NK-92 (cell line): ENCODE measurements at regions not wholly inside any gene's neighbourhood (a gene's known extent, or its start where the extent isn't known, plus 50 kb on each side); places are given as distances from the start of the nearest gene placed in this dataset.

Experiments used
- DNase-seq: peaks from one replicate; lab custom pipeline; 2025; ENCODE audit not compliant: unreplicated experiment; lab: John Stamatoyannopoulos, UW

DNA sequence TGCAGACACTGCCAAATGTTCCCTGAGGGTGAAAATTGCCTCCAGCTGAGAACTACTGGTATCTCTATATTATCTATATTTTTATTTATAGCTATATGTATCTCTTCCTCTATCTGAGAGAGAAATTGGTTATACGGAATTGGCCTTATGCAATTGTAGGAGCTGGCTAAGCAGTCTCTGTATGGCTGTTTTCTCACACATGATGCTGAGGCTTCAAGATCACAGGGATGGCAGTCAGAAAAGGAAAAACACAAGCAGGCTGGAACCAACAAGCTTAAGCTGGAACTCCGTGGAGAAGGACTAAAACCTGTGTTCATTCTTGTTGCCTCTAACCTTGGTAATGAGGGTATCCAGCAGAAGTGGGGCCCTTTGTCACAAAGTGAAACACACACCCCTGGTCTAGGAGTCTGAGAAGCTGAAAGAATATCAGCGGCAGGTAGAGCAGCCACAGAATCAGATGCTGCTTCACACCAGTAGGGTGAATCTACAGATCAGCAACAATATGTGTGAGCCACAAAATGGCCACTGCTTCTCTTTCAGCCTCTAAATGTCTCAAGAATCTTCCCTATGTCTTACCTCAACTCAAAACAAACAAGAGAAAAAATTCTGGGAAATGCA, 166.5 kb upstream of the PPP1R2C start:
- DNase-seq: no peak

- DNase-seq: no peak
These were observed 168.7 kb upstream of the PPP1R2C start for GRCh38 chrX:42946544-42947194.

- DNase-seq: no peak
These were observed 171.0 kb upstream of the PPP1R2C start for GRCh38 chrX:42948723-42949657.

DNA sequence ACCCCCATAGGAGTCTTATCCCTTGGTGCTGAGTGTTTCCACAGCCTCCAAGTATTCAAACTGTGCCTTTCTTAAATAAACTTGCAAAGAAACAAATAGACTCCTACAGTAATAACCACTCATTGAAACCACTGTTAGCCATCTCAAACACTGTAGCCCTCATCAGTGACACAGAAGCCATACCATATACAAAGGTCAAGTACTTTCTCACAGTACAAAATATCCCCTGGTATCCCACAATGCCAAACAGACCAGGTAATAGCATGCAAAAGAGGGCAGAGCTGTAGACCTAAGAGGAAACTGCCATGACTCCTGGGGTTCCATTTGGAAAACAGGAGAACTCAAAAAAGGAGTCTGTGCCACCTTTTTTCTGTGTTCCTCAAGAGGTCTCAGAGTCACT, 173.8 kb upstream of the PPP1R2C start:
- DNase-seq: no peak

DNA sequence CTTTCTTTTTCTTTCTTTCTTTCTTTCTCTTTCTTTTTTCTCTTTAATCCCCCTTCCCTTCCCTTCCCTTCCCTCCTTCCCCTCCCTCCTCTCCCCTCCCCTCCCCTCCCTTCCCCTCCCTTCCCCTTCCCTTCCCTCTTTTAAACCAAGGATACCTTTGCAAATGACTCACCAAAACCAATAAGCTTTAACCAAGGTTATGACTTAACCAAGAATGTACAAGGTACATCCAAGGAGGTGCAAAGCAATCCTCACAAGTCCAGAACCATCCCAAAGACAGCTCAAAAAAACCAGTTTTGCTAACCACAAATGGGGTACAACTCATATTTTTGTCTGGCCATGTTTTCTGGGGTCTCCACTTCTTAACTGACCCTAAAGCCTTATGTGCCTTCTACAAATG, 174.7 kb upstream of the PPP1R2C start:
- no peak for DNase-seq

- no peak for DNase-seq
These were observed 176.9 kb upstream of the PPP1R2C start for GRCh38 chrX:42954880-42955279.

- no peak for DNase-seq
These were observed 177.4 kb upstream of the PPP1R2C start for GRCh38 chrX:42955349-42955748.

DNA sequence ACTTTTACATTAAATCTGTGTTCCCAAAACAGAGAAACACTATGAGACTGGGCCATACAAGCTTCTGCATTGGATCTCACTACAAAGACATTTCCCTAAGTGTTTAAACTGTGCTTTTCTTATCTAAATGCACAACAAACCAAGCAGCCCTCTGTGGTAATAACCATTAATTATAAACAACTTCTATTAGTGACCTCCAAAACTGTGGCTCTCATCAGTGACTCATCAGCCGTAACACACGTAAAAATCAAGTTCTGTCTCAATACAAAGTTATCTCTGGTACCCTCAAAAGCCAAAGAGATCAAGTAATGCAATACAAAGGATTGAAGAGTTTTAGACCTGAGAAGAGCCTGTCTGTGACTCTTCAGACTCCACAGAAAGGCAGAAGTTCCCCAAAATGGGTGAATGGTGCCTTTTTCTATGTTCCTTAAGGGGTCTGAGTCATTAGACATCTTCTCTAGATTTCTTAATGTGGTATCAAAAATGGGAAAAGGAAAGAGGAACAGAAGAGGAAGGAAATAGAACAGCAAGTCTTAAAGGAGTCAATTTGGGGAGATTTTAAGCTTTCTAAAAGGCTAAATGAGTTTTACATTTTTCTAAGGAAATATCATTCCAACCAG, 189.8 kb upstream of the PPP1R2C start:
- no peak for DNase-seq

- DNase-seq: no peak
These were observed 195.4 kb upstream of the PPP1R2C start for GRCh38 chrX:42973321-42973720.

- DNase-seq: no peak
These were observed 197.9 kb upstream of the PPP1R2C start for GRCh38 chrX:42975906-42976305.

DNA sequence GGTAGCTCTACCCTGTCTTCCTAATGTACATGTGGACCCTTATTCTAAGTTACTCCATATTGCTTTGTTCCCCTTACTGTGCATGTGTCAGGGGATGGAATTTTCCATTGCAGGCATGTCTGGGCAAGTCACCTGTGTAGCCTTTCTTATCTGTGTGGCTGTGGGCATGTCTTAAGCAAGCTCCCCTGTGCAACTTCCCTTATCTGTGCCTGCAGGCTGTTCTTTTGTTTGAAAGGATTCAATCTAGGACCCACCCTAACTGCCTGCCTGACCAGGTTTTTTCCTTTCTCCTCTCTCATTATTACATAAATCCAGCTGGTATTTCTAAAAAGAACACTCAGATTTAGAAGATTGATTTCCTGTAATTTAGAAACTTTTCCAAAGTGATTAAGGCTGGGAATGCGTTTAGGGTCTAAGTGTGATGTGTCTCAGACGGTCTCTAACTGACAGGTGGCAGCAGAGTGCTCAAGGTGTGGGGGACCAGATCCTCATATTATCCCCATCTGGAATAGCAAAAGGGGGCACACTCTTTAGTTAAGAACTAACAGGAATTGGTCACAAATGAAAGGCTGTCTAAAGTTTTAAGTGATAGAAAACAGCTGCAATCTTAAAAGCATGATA, 198.9 kb upstream of the PPP1R2C start:
- DNase-seq: no peak

- DNase-seq: no peak
These were observed 200.9 kb upstream of the PPP1R2C start for GRCh38 chrX:42978655-42979379.

- no peak for DNase-seq
These were observed 210.7 kb upstream of the PPP1R2C start for GRCh38 chrX:42988700-42989099.

- DNase-seq: no peak
These were observed 214.4 kb upstream of the PPP1R2C start for GRCh38 chrX:42992199-42992943.

- DNase-seq: no peak
These were observed 218.9 kb upstream of the PPP1R2C start for GRCh38 chrX:42996861-42997260.

DNA sequence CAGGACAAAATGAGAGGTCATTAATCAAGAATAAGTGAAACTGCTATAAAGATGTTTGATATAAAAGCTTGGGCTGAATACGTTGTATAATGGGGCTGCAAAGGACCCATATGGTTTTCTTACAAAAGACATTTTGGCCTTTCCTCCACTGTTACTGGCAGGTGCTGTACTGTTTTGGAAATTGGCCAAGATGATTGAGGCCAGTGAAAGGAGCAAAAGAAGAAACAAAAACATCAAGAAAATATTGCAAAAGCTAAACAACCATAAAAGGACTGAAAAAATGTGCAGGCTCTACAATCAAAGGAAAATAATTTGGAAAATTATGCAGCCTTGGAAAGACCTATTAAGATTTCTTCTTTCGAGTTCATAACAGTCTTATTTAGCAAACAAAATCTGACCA, 222.2 kb upstream of the PPP1R2C start:
- no peak for DNase-seq

DNA sequence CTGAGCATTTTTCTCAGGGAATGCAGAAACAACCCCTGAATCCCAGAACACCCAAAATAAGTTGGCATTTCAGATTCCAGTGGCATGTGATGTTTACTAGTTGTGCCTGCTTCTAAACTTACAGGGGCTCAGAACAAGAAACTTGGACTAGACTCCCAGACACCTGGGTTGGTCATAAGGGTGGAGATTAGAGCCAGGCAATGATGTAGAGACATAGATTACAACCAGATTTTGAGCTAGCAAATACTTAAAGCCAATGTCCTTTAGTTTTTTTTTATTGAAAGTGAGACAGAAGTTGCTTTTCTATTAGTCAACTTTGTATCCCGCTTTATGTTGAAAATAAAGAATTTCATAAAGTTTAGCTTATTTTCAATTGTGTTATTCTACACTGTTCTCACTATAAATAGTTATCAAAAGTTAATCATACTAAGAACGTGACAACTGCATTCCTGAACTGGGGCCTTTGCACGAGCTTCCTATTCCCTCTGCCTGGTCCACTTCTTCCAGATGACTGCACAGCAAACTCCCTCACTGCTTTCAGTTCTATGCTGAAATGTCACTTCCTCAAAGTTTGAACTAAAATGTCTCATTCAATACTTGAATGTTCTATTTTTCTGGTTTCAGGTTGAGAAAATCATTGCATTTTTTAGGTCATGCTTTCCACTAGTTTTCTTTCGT, 224.7 kb upstream of the PPP1R2C start:
- DNase-seq: no peak

DNA sequence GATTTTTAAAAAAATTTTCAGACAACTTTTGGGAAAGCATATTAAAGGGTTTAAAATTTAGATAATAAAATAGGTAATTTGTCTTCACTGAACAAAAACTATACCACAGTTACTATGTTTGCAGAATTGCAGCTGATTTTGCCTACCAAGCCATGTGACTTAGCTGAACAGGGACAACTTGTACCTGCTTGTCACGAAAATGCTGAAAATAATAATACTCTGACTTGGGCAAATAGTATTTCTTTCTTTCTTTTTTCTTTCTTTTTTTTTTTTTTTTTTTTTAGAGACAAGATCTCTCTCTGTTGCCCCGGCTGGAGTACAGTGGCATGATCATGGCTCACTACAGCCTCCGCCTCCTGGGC, 225.2 kb upstream of the PPP1R2C start:
- DNase-seq: no peak

- no peak for DNase-seq
These were observed 226.0 kb upstream of the PPP1R2C start for GRCh38 chrX:43003939-43004338.
